Mesothelial cell of epicardium (in vitro differentiated cells): ENCODE measurements at regions not wholly inside any gene's neighbourhood (a gene's known extent, or its start where the extent isn't known, plus 50 kb on each side); places are given as distances from the start of the nearest gene placed in this dataset.

Experiments used
- DNase-seq, 2 experiments: peaks; one replicate each; pipeline ENCODE4 v3.0.0; 2021; ENCODE audit warnings: low spot score in 2 of 2; ENCODE audit not compliant: unreplicated experiment in 2 of 2
- H3K27ac Mint-ChIP-seq: 2 replicates; pipeline ENCODE4 v1.8.0; 2021; ENCODE audit warnings: mixed read lengths
- H3K27me3 Mint-ChIP-seq: 2 replicates; pipeline ENCODE4 v1.8.0; 2021; ENCODE audit warnings: low read depth, mixed read lengths
- H3K36me3 Mint-ChIP-seq: 2 replicates; pipeline ENCODE4 v1.8.0; 2021; ENCODE audit warnings: mixed read lengths
- H3K4me1 Mint-ChIP-seq: 2 replicates; pipeline ENCODE4 v1.8.0; 2021; ENCODE audit warnings: mixed read lengths
- H3K4me3 Mint-ChIP-seq: 2 replicates; pipeline ENCODE4 v1.8.0; 2021; ENCODE audit warnings: mild to moderate bottlenecking, moderate library complexity, mixed read lengths
- H3K9me3 Mint-ChIP-seq: 2 replicates; pipeline ENCODE4 v1.8.0; 2021; ENCODE audit warnings: mixed read lengths
- CTCF ChIP-seq: fragments of 200-600 bp; sonication (generic); IDR thresholded peaks from one replicate; pipeline ENCODE4 v1.5.0; 2021; ENCODE audit warnings: antibody characterized with exemption; ENCODE audit not compliant: unreplicated experiment

GRCh38 chr11:27604416-27604815 lies 95.8 kb downstream of the BDNF start:
- no peak overlapping the region for H3K27ac Mint-ChIP-seq
- no peaks in the 10 kb centered on the region for H3K36me3 Mint-ChIP-seq
- H3K4me3 Mint-ChIP-seq = no peak overlapping the region
- TF ChIP-seq CTCF = no peak
- DNase-seq = no peak
- no peaks in the 10 kb centered on the region for H3K27me3 Mint-ChIP-seq
- no peaks in the 10 kb centered on the region for H3K9me3 Mint-ChIP-seq
- no peaks in the 10 kb centered on the region for H3K4me1 Mint-ChIP-seq

- H3K4me1 Mint-ChIP-seq = no peaks in the 10 kb centered on the region
- no peak for DNase-seq
- no peak for TF ChIP-seq CTCF
- H3K27me3 Mint-ChIP-seq = no peaks in the 10 kb centered on the region
- H3K27ac Mint-ChIP-seq = no peak overlapping the region
- no peaks in the 10 kb centered on the region for H3K36me3 Mint-ChIP-seq
- no peak overlapping the region for H3K4me3 Mint-ChIP-seq
- H3K9me3 Mint-ChIP-seq = no peaks in the 10 kb centered on the region
Measured at GRCh38 chr11:27603376-27603990, 96.8 kb downstream of the BDNF start.

- Mint-ChIP-seq H3K36me3 (no peaks in the 10 kb centered on the region), H3K4me1 (no peaks in the 10 kb centered on the region), H3K4me3 (no peak overlapping the region), H3K27ac (no peak overlapping the region), H3K27me3 (no peaks in the 10 kb centered on the region), H3K9me3 (no peaks in the 10 kb centered on the region)
- DNase-seq = no peak
- TF ChIP-seq CTCF = no peak
Measured at GRCh38 chr11:27600656-27601055, 94.1 kb upstream of the LIN7C start.

- Mint-ChIP-seq H3K27ac (no peak overlapping the region), H3K4me3 (no peak overlapping the region), H3K9me3 (peaks cover 10% of the 10 kb centered on the region), H3K27me3 (no peaks in the 10 kb centered on the region), H3K36me3 (no peaks in the 10 kb centered on the region), H3K4me1 (no peaks in the 10 kb centered on the region)
- TF ChIP-seq CTCF = no peak
- DNase-seq = no peak
Measured at GRCh38 chr11:27599217-27599616, 92.6 kb upstream of the LIN7C start.

- Mint-ChIP-seq H3K27ac (no peak overlapping the region), H3K4me3 (no peak overlapping the region), H3K36me3 (no peaks in the 10 kb centered on the region), H3K9me3 (peaks cover 14% of the 10 kb centered on the region), H3K27me3 (no peaks in the 10 kb centered on the region), H3K4me1 (no peaks in the 10 kb centered on the region)
- no peak for TF ChIP-seq CTCF
- DNase-seq = no peak
Measured at GRCh38 chr11:27596802-27597201, 90.2 kb upstream of the LIN7C start.

- no peak for DNase-seq
- Mint-ChIP-seq H3K27me3 (no peaks in the 10 kb centered on the region), H3K4me1 (no peaks in the 10 kb centered on the region), H3K36me3 (no peaks in the 10 kb centered on the region), H3K27ac (no peak overlapping the region), H3K4me3 (no peak overlapping the region), H3K9me3 (peaks cover 14% of the 10 kb centered on the region)
- TF ChIP-seq CTCF = no peak
Measured at GRCh38 chr11:27596388-27596787, 89.8 kb upstream of the LIN7C start.
